HG03060 (cell line): ENCODE measurements at regions not wholly inside any gene's neighbourhood (a gene's known extent, or its start where the extent isn't known, plus 50 kb on each side); places are given as distances from the start of the nearest gene placed in this dataset.

Experiments
- ATAC-seq: cut with Tn5 transposase; IDR thresholded peaks from one replicate; pipeline ENCODE4 v1.9.1; 2021; ENCODE audit warnings: low read depth, moderate number of reproducible peaks; ENCODE audit not compliant: unreplicated experiment

- no peak for ATAC-seq
Observed at GRCh38 chr16:13391337-13391736, 489.9 kb downstream of the SHISA9 start.

DNA sequence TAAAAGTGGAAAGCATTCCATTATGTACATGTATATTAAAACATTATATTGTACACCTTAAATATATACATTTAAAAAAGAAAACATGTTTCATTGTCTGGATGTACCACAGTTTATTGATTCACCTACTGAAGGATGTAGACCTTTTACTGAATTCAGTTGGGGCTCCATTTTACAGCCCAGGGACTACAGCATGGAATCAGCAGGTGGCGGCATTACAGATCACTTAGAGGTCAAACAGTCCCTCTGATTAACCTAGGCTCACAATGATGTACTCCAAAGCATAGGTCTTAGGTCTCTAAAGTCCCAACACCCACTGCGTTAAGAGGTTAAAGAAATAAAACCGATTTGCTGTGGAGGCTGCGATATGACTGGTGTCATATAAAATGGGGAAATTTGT lies 490.9 kb downstream of the SHISA9 start:
- no peak for ATAC-seq

DNA sequence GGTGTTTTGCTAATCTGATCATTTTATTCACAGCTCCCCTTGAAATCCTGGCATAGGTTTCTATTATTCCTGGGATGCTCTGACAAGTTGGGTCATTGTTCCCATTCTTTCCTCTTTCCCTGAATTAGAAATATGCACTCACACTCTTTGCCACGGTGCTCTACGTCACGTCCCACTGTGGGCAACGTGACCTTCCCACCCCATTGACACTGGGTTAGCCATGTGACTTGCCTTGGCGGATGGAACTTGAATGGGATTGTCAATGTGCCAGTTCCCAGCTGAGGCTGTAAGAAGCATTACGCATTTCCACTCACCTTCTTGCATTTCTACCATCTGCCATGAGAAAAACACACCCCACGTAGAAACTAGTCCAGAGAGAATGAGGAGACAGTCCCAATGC lies 492.4 kb downstream of the SHISA9 start:
- no peak for ATAC-seq

DNA sequence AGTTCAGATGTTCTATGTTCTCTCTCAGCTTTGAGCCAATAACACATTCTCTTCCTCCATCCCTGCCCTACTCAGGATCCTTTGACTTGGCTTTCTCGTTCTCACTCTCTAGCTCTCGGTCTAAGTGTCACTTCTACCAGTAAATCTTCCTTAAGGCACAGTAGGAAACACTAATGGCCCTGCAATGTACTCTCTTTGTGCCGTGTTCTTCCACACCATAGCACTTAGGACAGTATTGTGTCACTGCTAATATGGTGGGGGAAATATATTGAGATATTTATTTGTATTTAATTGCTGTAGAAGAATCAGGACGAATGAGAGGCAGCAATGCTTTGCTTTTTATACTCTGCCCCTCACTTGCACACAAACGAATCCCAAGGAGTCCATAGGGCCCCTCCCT lies 493.1 kb downstream of the SHISA9 start:
- ATAC-seq: no peak

DNA sequence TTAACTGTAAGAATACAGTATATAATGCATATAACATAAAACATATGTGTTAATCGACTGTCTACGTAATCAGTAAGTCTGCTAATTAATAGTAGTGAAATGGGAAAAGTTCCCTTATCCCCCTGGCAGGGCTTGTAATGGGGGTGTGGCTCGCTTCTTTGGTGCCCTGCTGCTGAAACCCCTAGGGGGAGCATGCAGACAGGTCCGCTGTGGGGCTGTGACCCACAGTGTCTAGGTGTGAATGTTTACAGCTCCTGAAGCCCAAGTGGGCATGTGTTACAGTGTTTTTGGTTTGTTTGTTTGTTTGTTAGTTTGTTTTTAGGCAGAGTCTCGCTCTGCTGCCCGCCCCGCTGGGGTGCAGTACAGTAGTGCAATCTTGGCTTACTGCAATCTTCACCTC lies 495.7 kb downstream of the SHISA9 start:
- no peak for ATAC-seq

DNA sequence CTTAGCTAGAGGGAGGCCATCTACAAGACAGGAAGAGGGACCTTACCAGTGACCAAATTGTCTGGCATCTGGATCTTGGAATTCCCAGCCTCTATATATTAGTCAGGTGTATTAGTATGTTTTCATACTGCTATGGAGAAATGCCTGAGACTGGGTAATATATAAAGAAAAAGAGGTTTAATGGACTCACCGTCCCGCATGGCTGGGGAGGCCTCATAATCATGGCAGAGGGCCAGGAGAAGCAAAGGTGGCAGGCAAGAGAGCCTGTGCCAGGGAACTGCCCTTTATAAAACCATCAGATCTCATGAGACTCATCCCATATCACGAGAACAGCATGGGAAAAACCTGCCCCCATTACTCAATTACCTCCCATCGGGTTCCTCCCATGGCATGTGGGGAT lies 500.2 kb downstream of the SHISA9 start:
- no peak for ATAC-seq

GRCh38 chr16:13402601-13403000 lies 501.2 kb downstream of the SHISA9 start:
- ATAC-seq: no peak

DNA sequence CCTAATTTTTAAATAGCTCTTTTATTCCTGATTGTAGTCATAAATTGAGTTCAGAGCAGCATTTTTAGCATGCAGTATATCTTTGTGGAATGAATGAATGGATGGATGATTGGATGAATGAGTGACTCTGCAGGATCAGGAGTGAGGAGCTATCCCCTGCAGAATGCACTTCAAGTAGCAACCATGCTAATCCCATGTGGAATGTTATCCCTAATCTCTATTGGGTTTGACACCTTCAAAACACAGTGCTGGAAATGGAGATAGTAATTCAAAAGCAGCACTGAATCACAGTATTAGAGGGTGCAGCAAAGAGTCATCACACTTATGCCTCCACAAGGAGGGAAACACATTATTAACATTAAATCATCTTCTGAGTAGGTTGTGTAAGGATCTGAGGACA lies 501.9 kb downstream of the SHISA9 start:
- no peak for ATAC-seq

- no peak for ATAC-seq
Observed at GRCh38 chr16:13414154-13414553, 505.8 kb upstream of the ERCC4 start.

- no peak for ATAC-seq
Observed at GRCh38 chr16:13419589-13419988, 500.4 kb upstream of the ERCC4 start.

DNA sequence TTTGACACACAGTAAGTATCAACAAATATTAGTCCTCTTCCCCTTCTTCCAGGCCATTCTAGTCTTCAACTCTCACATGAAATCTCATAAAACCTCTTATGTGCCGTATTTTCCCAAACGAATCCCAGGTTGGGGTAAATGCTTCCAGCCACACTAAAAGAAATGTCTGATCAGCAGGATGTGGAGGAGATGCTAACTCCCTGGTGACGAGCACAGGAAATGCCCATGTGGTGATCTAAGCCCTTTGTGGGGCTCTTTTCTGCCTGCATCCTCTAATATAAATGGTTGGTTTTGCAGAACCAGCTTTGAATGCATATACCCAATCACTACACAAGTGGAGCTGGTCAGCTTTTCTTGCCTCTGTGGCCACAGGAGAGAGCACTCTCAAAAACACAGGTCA lies 498.2 kb upstream of the ERCC4 start:
- ATAC-seq: no peak

- no peak for ATAC-seq
Observed at GRCh38 chr16:13425836-13426235, 494.1 kb upstream of the ERCC4 start.

DNA sequence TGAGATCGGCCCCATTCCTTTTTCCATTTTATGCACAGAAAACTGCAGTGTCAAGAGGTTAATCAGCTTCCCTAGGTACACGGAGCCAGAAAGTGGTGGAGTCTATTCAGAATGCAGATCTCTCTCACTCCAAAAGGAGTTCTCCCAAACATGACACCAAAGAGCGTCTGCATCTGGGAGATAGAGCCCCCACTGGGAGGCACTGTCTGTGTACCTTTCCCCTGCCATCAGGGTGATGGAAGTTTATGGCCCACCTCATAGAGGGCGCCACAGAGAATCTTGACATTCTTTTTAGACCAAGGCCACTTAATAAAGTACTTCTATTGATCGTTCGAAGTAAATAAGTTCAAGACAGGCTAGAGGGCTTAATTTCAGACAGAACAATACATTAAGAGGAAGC lies 493.7 kb upstream of the ERCC4 start:
- no peak for ATAC-seq

DNA sequence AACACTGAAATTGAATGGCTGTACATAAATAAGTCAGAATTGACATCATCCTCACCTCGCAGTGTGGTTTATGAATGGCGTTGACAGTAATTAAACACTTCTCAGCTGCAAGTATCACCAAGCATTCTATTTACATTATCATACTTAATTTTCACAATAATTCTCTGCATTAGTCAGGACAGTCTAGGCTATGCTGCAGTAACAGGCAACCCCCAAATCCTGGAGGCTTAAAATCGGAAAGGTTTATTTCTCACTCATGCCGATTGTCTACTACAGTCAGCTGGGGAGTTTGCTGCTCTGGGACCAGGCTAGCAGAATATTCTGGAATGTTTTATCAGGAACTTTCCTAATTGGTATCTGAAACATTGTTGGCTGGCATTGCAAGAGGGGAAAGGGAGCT lies 493.2 kb upstream of the ERCC4 start:
- no peak for ATAC-seq

GRCh38 chr16:13427943-13428342 lies 492.0 kb upstream of the ERCC4 start:
- no peak for ATAC-seq

- ATAC-seq: no peak
Observed at GRCh38 chr16:13429416-13429815, 490.5 kb upstream of the ERCC4 start.

- ATAC-seq: no peak
Observed at GRCh38 chr16:13435415-13435814, 484.5 kb upstream of the ERCC4 start.

GRCh38 chr16:13435873-13436474 lies 484.0 kb upstream of the ERCC4 start:
- ATAC-seq: no peak

- ATAC-seq: peak; percentile 80
Observed at GRCh38 chr16:13436641-13437412, 483.1 kb upstream of the ERCC4 start.

DNA sequence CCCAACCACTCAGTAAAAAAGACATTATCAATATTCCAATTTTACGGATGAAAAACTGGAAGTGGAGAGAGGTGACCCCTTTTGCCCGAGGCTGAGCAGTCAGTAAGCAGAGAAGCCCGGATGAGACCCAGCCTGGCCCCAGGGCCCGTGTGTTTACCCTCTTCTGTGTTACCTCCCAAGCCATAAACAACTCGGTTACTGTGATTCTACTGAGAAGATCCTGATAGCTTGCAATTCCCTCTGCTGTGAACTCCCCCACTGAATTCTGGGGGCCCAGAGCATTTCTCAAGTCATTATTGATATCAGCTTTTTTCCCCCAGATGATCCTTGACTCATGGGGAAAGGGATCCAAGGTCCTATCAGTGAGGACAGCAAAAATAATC lies 482.6 kb upstream of the ERCC4 start:
- no peak for ATAC-seq

DNA sequence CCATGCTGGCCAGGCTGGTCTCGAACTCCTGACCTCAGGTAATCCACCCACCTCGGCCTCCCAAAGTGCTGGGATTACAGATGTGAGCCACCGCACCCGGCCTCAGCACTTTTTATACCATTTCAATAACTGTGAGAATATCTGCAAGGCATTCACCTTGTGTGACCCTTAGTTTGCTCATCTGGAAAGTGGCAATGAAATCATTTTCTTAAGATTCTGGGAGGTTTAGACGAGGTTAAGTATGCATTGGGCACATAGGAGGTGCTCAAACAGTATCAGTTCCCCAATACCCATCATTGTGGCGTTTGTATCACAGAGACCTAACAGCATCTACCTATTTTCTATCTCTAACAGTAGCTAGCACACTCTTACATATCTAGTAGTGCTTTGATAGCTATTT lies 481.9 kb upstream of the ERCC4 start:
- no peak for ATAC-seq

DNA sequence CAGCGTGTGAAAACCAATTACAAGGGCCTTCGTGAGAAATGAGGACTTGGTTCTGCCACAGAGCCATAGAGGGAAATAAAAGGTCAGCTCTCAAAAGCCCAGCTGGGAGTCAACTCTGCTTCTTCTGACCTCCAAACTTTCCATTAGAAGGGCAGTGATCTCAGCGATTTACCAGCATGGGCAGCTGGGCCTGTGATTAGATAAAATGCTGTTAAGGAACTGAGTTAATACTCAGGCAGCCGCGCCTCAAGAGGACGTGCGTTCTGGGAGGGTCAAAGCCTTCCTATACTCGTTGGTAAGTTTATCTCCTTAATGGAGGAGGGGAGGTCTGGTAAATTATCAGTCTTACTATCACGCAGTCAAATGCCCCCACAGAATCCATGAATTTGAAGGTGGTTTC lies 480.2 kb upstream of the ERCC4 start:
- no peak for ATAC-seq
